LNCAP (cell line): ENCODE measurements at regions not wholly inside any gene's neighbourhood (a gene's known extent, or its start where the extent isn't known, plus 50 kb on each side); places are given as distances from the start of the nearest gene placed in this dataset.

ENCODE experiments used
- TF ChIP-seq, protein P1 (sequence below): fragments of 450-650 bp; IDR thresholded peaks from 2 replicates; pipeline ENCODE4 v1.5.1; 2017; ENCODE audit warnings: mild to moderate bottlenecking

DNA sequence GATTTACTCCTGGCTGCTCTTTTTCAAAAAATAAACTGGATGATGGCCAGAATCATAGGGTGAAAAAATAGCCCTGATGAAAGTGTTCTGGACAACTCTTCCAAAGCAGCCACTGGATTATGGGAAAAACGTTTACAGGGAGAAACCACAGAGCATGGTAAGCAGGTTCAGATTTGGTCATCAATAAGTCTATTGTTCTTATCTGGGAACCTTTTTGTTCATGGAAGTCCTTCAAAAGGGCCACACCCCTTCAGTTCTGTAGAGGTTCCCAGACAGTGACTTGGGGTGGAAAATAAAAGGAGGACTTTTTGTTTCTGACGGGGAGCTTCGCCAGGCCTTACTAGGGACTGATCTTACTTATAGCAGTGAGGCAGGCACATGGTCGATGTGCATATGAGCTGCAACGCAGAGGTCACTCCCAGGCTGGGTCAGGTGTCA lies 117.4 kb upstream of the SLC38A2 start:
- TF ChIP-seq, protein P1, sequence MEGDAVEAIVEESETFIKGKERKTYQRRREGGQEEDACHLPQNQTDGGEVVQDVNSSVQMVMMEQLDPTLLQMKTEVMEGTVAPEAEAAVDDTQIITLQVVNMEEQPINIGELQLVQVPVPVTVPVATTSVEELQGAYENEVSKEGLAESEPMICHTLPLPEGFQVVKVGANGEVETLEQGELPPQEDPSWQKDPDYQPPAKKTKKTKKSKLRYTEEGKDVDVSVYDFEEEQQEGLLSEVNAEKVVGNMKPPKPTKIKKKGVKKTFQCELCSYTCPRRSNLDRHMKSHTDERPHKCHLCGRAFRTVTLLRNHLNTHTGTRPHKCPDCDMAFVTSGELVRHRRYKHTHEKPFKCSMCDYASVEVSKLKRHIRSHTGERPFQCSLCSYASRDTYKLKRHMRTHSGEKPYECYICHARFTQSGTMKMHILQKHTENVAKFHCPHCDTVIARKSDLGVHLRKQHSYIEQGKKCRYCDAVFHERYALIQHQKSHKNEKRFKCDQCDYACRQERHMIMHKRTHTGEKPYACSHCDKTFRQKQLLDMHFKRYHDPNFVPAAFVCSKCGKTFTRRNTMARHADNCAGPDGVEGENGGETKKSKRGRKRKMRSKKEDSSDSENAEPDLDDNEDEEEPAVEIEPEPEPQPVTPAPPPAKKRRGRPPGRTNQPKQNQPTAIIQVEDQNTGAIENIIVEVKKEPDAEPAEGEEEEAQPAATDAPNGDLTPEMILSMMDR: no peak

DNA sequence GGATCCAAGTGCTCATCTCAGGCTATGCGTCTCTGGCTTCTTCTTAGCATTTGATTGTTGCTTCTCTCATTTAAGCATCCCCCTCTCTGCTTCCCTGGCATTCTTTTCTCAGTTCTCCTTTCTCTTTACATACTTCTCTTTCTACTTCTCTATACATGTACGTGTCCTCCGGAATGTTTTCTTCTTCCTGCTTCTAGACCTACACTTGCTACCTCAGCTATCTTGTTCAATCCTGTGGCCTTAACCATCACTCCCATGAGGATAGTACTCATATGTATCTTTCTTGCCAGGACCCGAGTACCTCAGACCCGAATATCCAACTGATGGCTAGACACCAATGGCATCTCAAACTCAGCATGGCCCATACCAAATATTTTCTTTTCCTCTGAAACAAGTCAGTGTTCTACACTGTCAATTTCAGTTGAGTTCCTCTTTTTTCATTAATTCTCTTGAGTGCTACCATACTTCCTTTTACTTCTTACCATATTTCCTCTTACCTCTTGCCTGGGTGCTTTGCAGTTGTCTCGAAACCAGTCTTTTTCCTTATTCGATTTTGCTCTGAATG lies 115.1 kb upstream of the SLC38A2 start:
- TF ChIP-seq, protein P1: no peak

DNA sequence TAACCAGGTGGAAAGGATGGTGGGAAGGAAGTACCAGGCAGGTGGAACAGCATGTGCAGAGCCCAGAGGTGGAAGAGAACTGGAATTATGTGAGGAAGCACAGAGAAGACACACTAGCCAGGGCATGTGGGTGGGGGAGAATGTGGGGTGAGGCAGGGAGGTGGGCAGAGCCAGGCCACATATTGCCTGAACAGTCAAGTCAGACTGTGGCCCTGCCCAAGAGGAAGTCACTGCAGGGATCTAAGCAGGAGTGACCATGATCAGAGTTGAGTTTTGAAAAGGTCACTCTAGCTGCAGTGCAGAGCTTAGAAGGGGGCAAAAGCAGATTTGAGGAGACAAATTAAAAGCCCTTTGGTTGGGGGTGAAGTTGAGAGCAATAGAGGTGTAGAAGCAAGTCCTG lies 114.0 kb upstream of the SLC38A2 start:
- TF ChIP-seq, protein P1: no peak

DNA sequence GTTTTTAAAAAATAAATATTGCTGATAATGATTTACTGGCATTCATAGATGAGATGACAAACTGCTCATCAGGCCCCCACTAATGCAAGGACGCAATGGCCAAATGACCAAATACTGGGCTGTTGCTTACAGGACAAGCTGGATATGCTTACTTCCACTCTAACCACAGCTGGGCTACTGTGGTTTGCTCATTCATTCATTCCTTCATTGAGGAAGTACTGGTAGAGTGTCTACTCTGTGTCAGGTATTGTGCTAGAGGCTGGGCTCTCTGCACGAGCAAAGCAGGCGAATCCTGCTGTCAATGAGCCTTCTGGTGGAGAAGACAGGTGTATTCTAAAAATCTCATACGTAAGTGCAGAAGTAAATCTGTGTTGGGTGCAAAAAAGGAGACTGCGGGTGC lies 113.3 kb upstream of the SLC38A2 start:
- TF ChIP-seq, protein P1: no peak

DNA sequence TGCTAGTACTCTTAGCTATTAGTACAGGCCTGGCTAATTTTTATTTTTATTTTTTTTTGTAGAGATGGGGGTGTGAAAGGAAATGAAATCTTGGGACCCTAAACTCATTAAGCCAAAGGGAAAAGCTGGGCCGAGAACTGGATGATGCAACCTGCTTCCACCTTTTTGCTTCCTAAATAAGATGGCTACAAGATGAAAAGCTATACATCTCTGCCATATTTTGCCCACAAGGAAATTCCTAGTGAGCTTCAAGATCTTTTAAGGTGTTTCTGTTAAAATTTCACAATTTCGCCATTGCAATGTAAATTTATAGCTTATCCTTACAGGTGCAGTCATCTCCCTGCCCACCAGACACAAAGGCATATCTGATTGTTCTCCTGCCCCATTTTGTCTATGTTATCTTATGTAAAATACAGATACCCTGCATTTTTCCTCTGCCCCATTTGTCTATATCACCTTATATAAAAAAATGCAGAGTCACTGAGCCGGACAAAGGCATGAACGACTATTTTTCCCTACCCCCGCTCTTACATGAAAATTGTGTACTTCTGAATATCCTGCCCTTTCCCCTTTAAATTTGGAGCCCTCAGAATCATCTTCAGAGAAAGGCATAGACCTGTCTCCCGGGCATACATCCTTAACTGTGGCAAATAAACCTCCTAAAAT lies 112.0 kb upstream of the SLC38A2 start:
- TF ChIP-seq, protein P1: no peak

DNA sequence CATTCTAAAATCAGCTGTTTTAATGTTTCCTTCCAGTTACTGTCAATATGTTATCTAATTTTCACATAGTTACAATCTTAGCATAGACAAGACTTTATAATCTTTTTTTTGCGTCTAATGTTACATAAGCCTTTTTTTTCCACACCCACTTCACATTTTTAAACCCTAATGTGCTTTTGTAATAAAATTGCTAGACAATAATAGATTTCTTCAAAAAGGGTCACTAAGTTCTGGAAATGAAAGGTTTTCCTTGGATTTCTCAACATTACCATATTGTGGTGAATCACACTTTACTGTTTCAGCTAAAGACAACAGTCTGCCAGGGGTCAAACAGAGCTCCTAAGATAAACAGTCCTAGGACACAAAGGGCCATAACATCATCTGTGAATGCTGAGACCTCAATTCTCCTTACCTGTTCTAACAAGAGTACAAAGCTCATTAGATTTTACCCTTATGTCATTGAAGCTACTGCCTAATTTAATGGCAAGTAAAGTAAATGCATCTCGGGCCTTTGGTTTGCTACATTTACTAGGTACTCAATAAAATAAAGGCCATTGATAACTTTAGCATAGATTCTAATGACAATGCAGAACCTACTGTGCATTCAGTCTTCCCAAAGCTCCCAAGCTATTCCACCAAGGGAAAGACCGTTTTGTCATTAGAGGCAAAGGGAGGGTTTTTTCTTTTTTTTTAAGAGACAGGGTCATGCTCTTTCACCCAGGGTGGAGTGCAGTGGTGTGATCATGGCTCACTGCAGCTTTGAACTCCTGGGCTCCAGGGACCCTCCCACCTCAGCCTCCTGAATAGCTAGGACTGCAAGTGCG lies 111.2 kb upstream of the SLC38A2 start:
- TF ChIP-seq, protein P1: no peak

DNA sequence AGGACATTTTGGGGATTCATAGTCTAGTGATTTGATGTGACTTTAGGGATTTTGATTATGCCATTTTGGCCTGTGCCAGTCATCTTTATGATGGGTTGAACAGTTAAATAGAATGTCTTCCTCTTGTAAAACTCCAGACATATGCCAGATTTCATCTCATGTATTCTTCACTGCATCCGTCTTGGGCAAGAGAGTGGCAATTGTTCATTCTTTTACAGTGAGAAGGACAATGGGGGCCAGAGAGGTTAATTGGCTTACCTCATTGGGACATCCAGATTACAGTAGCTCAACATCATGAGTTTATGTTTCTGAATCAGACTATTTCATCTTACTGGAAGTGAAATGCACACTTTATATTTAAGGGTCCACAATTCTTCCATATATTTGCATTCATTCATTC lies 108.2 kb upstream of the SLC38A2 start:
- TF ChIP-seq, protein P1: no peak
